Epithelial cell of prostate (primary cell): ENCODE measurements at regions not wholly inside any gene's neighbourhood (a gene's known extent, or its start where the extent isn't known, plus 50 kb on each side); places are given as distances from the start of the nearest gene placed in this dataset.
"Not testable (repeated sequence)": the region's sequence is repeated elsewhere in the genome, so short reads cannot be mapped to it uniquely, and the experiment has no call there.

Source experiments
- DNase-seq: peaks from one replicate; pipeline ENCODE4 v3.0.0-alpha.2; 2011; ENCODE audit warnings: low read depth, low spot score
- H3K27ac ChIP-seq: fragments of 450-650 bp; 2 replicates; pipeline ENCODE4 v1.5.1; 2017; ENCODE audit warnings: mild to moderate bottlenecking

GRCh38 chr2:111315188-111315917 lies 194.6 kb downstream of the BCL2L11 start:
- H3K27ac ChIP-seq, DNase-seq: not testable (repeated sequence)

GRCh38 chr2:111316221-111316741 lies 195.6 kb downstream of the BCL2L11 start:
- H3K27ac ChIP-seq, DNase-seq: not testable (repeated sequence)

- not testable (repeated sequence) for H3K27ac ChIP-seq, DNase-seq
These were observed 196.3 kb downstream of the BCL2L11 start for GRCh38 chr2:111316881-111317549.

- H3K27ac ChIP-seq, DNase-seq: not testable (repeated sequence)
These were observed 198.8 kb downstream of the BCL2L11 start for GRCh38 chr2:111319552-111319951.

GRCh38 chr2:111320264-111320663 lies 199.6 kb downstream of the BCL2L11 start:
- not testable (repeated sequence) for DNase-seq, H3K27ac ChIP-seq

- peak; percentile 41 for DNase-seq
These were observed 200.3 kb downstream of the BCL2L11 start for GRCh38 chr2:111320965-111321364.

GRCh38 chr2:111323384-111323783 lies 202.7 kb downstream of the BCL2L11 start:
- H3K27ac ChIP-seq, DNase-seq: not testable (repeated sequence)

More at GRCh38 chr2:111320965-111321364, 200.3 kb downstream of the BCL2L11 start:
- not testable (repeated sequence) for H3K27ac ChIP-seq

- DNase-seq, H3K27ac ChIP-seq: not testable (repeated sequence)
These were observed 207.0 kb downstream of the BCL2L11 start for GRCh38 chr2:111327726-111328125.

GRCh38 chr2:111329309-111329708 lies 208.6 kb downstream of the BCL2L11 start:
- H3K27ac ChIP-seq, DNase-seq: not testable (repeated sequence)

- not testable (repeated sequence) for DNase-seq, H3K27ac ChIP-seq
These were observed 210.5 kb downstream of the BCL2L11 start for GRCh38 chr2:111331099-111331724.

GRCh38 chr2:111335220-111335907 lies 214.7 kb downstream of the BCL2L11 start:
- H3K27ac ChIP-seq, DNase-seq: not testable (repeated sequence)

- H3K27ac ChIP-seq, DNase-seq: not testable (repeated sequence)
These were observed 217.8 kb downstream of the BCL2L11 start for GRCh38 chr2:111338474-111338873.

GRCh38 chr2:111339476-111339875 lies 218.8 kb downstream of the BCL2L11 start:
- H3K27ac ChIP-seq, result not testable (repeated sequence)

GRCh38 chr2:111344590-111344989 lies 223.9 kb downstream of the BCL2L11 start:
- H3K27ac ChIP-seq, DNase-seq: not testable (repeated sequence)

More at GRCh38 chr2:111339476-111339875, 218.8 kb downstream of the BCL2L11 start:
- DNase-seq, result not testable (repeated sequence)

- not testable (repeated sequence) for DNase-seq, H3K27ac ChIP-seq
These were observed 224.7 kb downstream of the BCL2L11 start for GRCh38 chr2:111345439-111345838.

GRCh38 chr2:111346018-111346930 lies 225.6 kb downstream of the BCL2L11 start:
- not testable (repeated sequence) for DNase-seq, H3K27ac ChIP-seq

GRCh38 chr2:111347695-111348094 lies 227.0 kb downstream of the BCL2L11 start:
- not testable (repeated sequence) for DNase-seq, H3K27ac ChIP-seq

- not testable (repeated sequence) for H3K27ac ChIP-seq, DNase-seq
These were observed 227.6 kb downstream of the BCL2L11 start for GRCh38 chr2:111348316-111348715.
